ENCODE measurements at regions not wholly inside any gene's neighbourhood (a gene's known extent, or its start where the extent isn't known, plus 50 kb on each side); places are given as distances from the start of the nearest gene placed in this dataset.
"Not testable (repeated sequence)": the region's sequence is repeated elsewhere in the genome, so short reads cannot be mapped to it uniquely, and the experiment has no call there.

DNA sequence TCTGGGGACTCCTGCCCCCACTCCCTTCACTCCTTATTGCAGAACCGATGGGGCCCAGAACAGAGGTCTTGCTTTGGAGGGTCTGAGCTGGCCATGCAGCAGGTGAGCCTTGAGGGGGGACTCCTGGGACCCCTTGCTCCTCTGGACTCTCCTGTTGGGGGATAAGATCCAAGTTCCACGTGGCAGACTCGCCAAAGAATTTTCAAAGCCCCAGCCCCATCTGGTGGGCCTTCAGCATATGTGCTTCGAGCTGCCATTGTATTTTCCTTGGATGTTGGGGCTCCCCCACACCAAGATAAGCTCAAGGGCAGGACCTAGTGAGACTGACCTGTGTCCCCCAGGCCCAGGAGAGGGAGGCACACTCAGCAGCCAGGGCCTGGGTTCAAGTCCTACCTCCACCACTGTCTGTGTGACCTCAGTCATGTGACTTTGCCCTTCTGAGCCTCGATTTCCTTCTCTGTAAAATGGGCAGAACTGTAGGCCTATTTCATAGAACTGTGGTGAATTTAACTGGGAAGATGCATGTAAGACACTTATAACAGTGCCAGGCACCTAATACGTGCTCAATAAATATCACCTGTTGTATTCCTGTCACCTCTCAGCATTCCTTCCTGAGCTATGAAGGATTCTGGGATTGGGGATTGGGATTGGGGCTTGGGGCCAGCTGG lies 115.5 kb downstream of the VEGFA start:
- H3K4me1 ChIP-seq (ENCODE audit: insufficient read depth, low read length), result no peaks in the 10 kb centered on the region
- no peak overlapping the region for H3K9ac ChIP-seq (ENCODE audit: low read depth, low read length)
- H3K27me3 ChIP-seq (ENCODE audit: insufficient read depth, low read length, poor library complexity), result peaks cover 6% of the 10 kb centered on the region
- TF ChIP-seq EZH2 (IDR thresholded peaks at IDR 0.05; ENCODE audit: borderline replicate concordance, low read depth, low read length, severe bottlenecking), result no peak
- TF ChIP-seq, protein P1, sequence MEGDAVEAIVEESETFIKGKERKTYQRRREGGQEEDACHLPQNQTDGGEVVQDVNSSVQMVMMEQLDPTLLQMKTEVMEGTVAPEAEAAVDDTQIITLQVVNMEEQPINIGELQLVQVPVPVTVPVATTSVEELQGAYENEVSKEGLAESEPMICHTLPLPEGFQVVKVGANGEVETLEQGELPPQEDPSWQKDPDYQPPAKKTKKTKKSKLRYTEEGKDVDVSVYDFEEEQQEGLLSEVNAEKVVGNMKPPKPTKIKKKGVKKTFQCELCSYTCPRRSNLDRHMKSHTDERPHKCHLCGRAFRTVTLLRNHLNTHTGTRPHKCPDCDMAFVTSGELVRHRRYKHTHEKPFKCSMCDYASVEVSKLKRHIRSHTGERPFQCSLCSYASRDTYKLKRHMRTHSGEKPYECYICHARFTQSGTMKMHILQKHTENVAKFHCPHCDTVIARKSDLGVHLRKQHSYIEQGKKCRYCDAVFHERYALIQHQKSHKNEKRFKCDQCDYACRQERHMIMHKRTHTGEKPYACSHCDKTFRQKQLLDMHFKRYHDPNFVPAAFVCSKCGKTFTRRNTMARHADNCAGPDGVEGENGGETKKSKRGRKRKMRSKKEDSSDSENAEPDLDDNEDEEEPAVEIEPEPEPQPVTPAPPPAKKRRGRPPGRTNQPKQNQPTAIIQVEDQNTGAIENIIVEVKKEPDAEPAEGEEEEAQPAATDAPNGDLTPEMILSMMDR (IDR thresholded peaks at IDR 0.05; ENCODE audit: borderline replicate concordance, extremely low read depth, low read length, poor library complexity, severe bottlenecking), result no peak
- no peak overlapping the region for H3K4me3 ChIP-seq (ENCODE audit: low read depth in 1 of 2, low read length in 2 of 2)
- H3K9me3 ChIP-seq (ENCODE audit: insufficient read depth, low read length, severe bottlenecking), result no peaks in the 10 kb centered on the region
- H2AFZ ChIP-seq (ENCODE audit: low read depth, low read length), result no peak overlapping the region
- no peaks in the 10 kb centered on the region for H3K36me3 ChIP-seq (ENCODE audit: insufficient read depth, low read length)
- H4K20me1 ChIP-seq (ENCODE audit: insufficient read depth, low read length), result 0 out of 2 replicates have a peak, but pooled peaks cover 4% of the 10 kb centered on the region
- ATAC-seq (ENCODE audit: insufficient read depth, low read depth) (no peak), DNase-seq (no peak)
- H3K4me2 ChIP-seq (ENCODE audit: insufficient read depth, low read length), result no peak overlapping the region
- no peak overlapping the region for H3K27ac ChIP-seq (ENCODE audit: low read length)
- no peaks in the 10 kb centered on the region for H3K79me2 ChIP-seq (ENCODE audit: insufficient read depth, low read length)

DNA sequence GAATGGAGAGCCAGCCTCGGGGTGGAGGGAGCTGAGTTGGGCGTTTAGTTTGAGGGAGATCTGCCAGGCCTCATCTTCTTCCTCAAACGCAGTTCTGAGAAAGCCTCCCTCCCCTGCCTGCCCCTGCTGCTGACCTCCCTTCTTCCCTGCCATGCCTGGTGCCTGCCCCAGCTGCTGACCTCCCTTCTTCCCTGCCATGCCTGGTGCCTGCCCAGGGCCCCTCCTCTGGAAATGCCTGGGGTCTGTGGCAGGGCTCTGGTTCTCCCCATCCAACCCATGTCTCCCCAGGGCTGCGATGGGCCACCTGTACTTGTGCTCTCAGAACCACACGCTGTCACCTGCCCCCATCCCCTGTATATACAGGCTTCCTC lies 114.6 kb downstream of the VEGFA start:
- Histone ChIP-seq H3K79me2 (ENCODE audit: insufficient read depth, low read length) (no peaks in the 10 kb centered on the region), H4K20me1 (ENCODE audit: insufficient read depth, low read length) (no peaks in the 10 kb centered on the region), H3K4me1 (ENCODE audit: insufficient read depth, low read length) (no peaks in the 10 kb centered on the region), H3K4me2 (ENCODE audit: insufficient read depth, low read length) (no peak overlapping the region), H2AFZ (ENCODE audit: low read depth, low read length) (no peak overlapping the region), H3K27me3 (ENCODE audit: insufficient read depth, low read length, poor library complexity) (no peaks in the 10 kb centered on the region), H3K9ac (ENCODE audit: low read depth, low read length) (no peak overlapping the region), H3K27ac (ENCODE audit: low read length) (no peak overlapping the region), H3K4me3 (ENCODE audit: low read depth in 1 of 2, low read length in 2 of 2) (no peak overlapping the region), H3K9me3 (ENCODE audit: insufficient read depth, low read length, severe bottlenecking) (no peaks in the 10 kb centered on the region), H3K36me3 (ENCODE audit: insufficient read depth, low read length) (no peaks in the 10 kb centered on the region)
- ATAC-seq (ENCODE audit: insufficient read depth, low read depth) (no peak), DNase-seq (no peak)
- TF ChIP-seq, protein P1 (IDR thresholded peaks at IDR 0.05; ENCODE audit: borderline replicate concordance, extremely low read depth, low read length, poor library complexity, severe bottlenecking), result no peak
- TF ChIP-seq EZH2 (IDR thresholded peaks at IDR 0.05; ENCODE audit: borderline replicate concordance, low read depth, low read length, severe bottlenecking), result no peak

DNA sequence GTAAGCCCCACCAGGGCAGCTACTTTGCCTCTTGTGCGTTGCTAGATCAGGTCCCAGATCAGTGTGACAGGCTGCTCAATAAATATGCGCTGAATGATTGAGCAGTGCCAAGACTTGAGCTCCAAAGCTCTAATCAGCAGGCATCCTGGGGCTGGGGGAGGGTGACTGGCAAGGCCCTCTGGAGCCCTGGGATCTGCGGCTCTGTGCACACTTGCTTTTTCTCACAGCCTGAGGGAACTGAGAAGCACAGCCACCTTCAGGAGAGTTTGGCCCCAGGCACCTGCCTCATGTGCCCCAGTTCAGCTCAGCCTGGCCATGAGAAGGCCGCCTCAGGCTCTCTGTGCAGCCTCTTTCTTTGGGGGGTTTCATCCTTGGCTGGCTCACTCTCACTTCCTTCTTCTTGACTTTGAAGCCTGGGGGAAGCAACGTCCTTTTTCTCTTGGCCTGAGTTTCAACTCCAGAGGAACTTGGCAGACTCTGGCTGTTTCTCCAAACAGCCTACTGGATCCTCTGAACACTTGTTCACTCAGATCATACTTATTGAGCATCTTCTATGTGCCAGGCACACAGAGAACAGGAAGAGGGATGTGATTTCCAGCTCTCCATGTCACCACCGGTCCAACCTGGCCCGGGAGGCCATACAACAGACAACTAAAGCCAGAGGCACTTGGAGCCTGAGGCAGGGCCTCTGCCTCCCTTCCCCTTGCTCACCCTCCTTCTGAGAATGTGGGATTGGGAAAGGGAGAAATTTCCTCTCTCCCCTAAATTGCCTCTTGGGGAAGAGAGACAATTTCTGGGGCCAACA lies 114.0 kb downstream of the VEGFA start:
- Histone ChIP-seq H4K20me1 (ENCODE audit: insufficient read depth, low read length) (no peaks in the 10 kb centered on the region), H3K4me1 (ENCODE audit: insufficient read depth, low read length) (no peaks in the 10 kb centered on the region), H3K4me3 (ENCODE audit: low read depth in 1 of 2, low read length in 2 of 2) (no peak overlapping the region), H3K79me2 (ENCODE audit: insufficient read depth, low read length) (no peaks in the 10 kb centered on the region), H3K9ac (ENCODE audit: low read depth, low read length) (no peak overlapping the region), H3K4me2 (ENCODE audit: insufficient read depth, low read length) (no peak overlapping the region), H3K27me3 (ENCODE audit: insufficient read depth, low read length, poor library complexity) (no peaks in the 10 kb centered on the region), H3K9me3 (ENCODE audit: insufficient read depth, low read length, severe bottlenecking) (no peaks in the 10 kb centered on the region), H2AFZ (ENCODE audit: low read depth, low read length) (no peak overlapping the region), H3K27ac (ENCODE audit: low read length) (no peak overlapping the region), H3K36me3 (ENCODE audit: insufficient read depth, low read length) (no peaks in the 10 kb centered on the region)
- DNase-seq (no peak), ATAC-seq (ENCODE audit: insufficient read depth, low read depth) (0 out of 3 replicates have a peak, but pooled peaks have one; percentile 34)
- no peak for TF ChIP-seq EZH2 (IDR thresholded peaks at IDR 0.05; ENCODE audit: borderline replicate concordance, low read depth, low read length, severe bottlenecking)
- TF ChIP-seq, protein P1 (IDR thresholded peaks at IDR 0.05; ENCODE audit: borderline replicate concordance, extremely low read depth, low read length, poor library complexity, severe bottlenecking), result no peak

DNA sequence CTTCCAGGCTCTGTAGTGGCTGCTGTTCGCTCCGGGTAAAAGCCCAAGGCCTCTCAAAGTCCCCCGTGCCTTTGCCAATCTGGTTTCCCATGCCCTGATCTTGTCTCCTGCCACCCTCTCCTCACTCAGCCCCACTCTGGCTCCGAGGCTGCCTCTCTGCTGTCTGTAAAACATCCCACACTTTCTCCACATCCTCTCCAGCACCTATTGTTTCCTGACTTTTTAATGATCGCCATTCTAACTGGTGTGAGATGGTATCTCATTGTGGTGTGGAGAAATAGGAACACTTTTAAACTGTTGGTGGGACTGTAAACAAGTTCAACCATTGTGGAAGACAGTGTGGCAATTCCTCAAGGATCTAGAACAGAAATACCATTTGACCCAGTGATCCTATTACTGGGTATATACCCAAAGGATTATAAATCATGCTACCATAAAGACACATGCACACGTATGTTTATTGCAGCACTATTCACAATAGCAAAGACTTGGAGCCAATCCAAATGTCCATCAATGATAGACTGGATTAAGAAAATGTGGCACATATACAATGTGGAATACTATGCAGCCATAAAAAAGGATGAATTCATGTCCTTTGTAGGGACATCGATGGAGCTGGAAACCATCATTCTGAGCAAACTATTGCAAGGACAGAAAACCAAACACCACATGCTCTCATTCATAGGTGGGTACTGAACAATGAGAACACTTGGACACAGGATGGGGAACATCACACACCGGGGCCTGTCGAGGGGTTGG lies 112.9 kb downstream of the VEGFA start:
- not testable (repeated sequence) for H3K36me3 ChIP-seq (ENCODE audit: insufficient read depth, low read length); H3K9me3 ChIP-seq (ENCODE audit: insufficient read depth, low read length, severe bottlenecking); DNase-seq; H3K27me3 ChIP-seq (ENCODE audit: insufficient read depth, low read length, poor library complexity); H2AFZ ChIP-seq (ENCODE audit: low read depth, low read length); ATAC-seq (ENCODE audit: insufficient read depth, low read depth); H3K79me2 ChIP-seq (ENCODE audit: insufficient read depth, low read length); H3K4me2 ChIP-seq (ENCODE audit: insufficient read depth, low read length); H3K4me1 ChIP-seq (ENCODE audit: insufficient read depth, low read length); H3K9ac ChIP-seq (ENCODE audit: low read depth, low read length); H3K27ac ChIP-seq (ENCODE audit: low read length); H3K4me3 ChIP-seq (ENCODE audit: low read depth in 1 of 2, low read length in 2 of 2); H4K20me1 ChIP-seq (ENCODE audit: insufficient read depth, low read length)

Measured in DND-41 (cell line).